ENCODE measurements at regions not wholly inside any gene's neighbourhood (a gene's known extent, or its start where the extent isn't known, plus 50 kb on each side); places are given as distances from the start of the nearest gene placed in this dataset.

DNA sequence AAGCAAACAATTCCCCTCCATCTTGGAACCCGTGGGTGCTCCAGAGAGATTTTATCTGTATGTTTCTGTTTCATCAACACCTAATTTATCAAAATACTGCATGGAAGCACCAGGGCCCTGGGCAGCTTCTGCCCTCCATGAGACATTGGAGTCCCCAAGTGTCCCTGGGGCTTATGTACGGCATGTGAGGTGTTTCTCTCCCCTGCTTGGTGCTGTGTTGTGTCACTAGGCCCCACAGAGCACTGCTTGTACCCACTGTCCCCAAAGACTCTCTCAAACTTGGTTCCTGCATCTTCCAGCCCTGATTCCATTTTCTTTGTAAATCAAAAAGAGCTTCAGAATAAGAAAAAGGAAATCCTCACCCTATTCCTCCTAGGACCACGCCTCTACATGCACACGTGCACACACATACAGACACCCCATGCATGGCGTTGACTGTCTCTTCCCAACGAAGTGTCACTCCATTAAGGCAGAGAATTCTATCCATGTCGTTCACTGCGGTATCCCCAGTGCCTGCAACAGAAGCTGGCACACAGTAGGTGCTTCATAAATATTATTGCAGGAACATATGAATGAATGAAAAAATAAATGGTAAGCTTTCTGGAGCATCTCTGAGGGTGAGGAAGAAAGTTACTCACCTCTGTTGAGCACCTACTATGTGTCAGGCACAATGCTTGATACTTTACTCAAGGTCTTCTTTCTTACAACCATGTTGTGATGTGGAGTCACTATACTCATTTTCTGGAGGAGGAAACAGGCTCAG lies 191.6 kb downstream of the DICER1 start:
- intact Hi-C loops (cut with DNase I; ENCODE audit: low total_unique reads), result no loop called here
- H3K4me3 ChIP-seq, result no peak overlapping the region

GRCh38 chr14:94964931-94965330 lies 192.4 kb downstream of the DICER1 start:
- no peak for DNase-seq
- H3K27me3 ChIP-seq, result no peaks in the 10 kb centered on the region
- 87 to 96% methylated on average over 7 of the region's 7 CpGs for WGBS, 2 donors
- no peak overlapping the region for H3K27ac ChIP-seq
- TF ChIP-seq POLR2A (IDR thresholded peaks at IDR 0.05), result no peak
- TF ChIP-seq, protein P1, sequence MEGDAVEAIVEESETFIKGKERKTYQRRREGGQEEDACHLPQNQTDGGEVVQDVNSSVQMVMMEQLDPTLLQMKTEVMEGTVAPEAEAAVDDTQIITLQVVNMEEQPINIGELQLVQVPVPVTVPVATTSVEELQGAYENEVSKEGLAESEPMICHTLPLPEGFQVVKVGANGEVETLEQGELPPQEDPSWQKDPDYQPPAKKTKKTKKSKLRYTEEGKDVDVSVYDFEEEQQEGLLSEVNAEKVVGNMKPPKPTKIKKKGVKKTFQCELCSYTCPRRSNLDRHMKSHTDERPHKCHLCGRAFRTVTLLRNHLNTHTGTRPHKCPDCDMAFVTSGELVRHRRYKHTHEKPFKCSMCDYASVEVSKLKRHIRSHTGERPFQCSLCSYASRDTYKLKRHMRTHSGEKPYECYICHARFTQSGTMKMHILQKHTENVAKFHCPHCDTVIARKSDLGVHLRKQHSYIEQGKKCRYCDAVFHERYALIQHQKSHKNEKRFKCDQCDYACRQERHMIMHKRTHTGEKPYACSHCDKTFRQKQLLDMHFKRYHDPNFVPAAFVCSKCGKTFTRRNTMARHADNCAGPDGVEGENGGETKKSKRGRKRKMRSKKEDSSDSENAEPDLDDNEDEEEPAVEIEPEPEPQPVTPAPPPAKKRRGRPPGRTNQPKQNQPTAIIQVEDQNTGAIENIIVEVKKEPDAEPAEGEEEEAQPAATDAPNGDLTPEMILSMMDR (IDR thresholded peaks at IDR 0.05), result no peak
- H3K4me3 ChIP-seq, result no peak overlapping the region
- intact Hi-C loops (cut with DNase I; ENCODE audit: low total_unique reads), result no loop called here
- H3K36me3 ChIP-seq (ENCODE audit: low read depth, missing control alignments), result no peaks in the 10 kb centered on the region
- H3K4me1 ChIP-seq, result no peaks in the 10 kb centered on the region
- H3K9me3 ChIP-seq, result no peaks in the 10 kb centered on the region

More for the DNA sequence above, 191.6 kb downstream of the DICER1 start:
- TF ChIP-seq, protein P1 (IDR thresholded peaks at IDR 0.05), result no peak
- TF ChIP-seq POLR2A (IDR thresholded peaks at IDR 0.05), result no peak
- WGBS, 2 donors, result 93 to 95% methylated on average over 8 of the region's 8 CpGs
- Histone ChIP-seq H3K27me3 (no peaks in the 10 kb centered on the region), H3K27ac (no peak overlapping the region), H3K9me3 (no peaks in the 10 kb centered on the region), H3K36me3 (ENCODE audit: low read depth, missing control alignments) (no peaks in the 10 kb centered on the region), H3K4me1 (no peaks in the 10 kb centered on the region)
- no peak for DNase-seq

- Histone ChIP-seq H3K4me1 (no peaks in the 10 kb centered on the region), H3K9me3 (no peaks in the 10 kb centered on the region), H3K36me3 (ENCODE audit: low read depth, missing control alignments) (no peaks in the 10 kb centered on the region), H3K27ac (no peak overlapping the region), H3K4me3 (no peak overlapping the region), H3K27me3 (no peaks in the 10 kb centered on the region)
- 71 to 87% methylated on average over 2 to 3 of the region's 3 CpGs for WGBS, 2 donors
- intact Hi-C loops (cut with DNase I; ENCODE audit: low total_unique reads), result no loop called here
- DNase-seq, result no peak
- TF ChIP-seq, protein P1 (IDR thresholded peaks at IDR 0.05), result no peak
- no peak for TF ChIP-seq POLR2A (IDR thresholded peaks at IDR 0.05)
Observed at GRCh38 chr14:94964181-94964580, 193.1 kb downstream of the DICER1 start.

- WGBS, 2 donors, result 91 to 94% methylated on average over 8 of the region's 8 CpGs
- H3K4me3 ChIP-seq, result no peak overlapping the region
- no peak for DNase-seq
- intact Hi-C loops (cut with DNase I; ENCODE audit: low total_unique reads), result no loop called here
- TF ChIP-seq, protein P1 (IDR thresholded peaks at IDR 0.05), result no peak
- TF ChIP-seq POLR2A (IDR thresholded peaks at IDR 0.05), result no peak
- no peak overlapping the region for H3K27ac ChIP-seq
- H3K9me3 ChIP-seq, result no peaks in the 10 kb centered on the region
- H3K4me1 ChIP-seq, result no peaks in the 10 kb centered on the region
- H3K36me3 ChIP-seq (ENCODE audit: low read depth, missing control alignments), result no peaks in the 10 kb centered on the region
- H3K27me3 ChIP-seq, result no peaks in the 10 kb centered on the region
Observed at GRCh38 chr14:94963051-94963450, 193.1 kb upstream of the GSC start.

GRCh38 chr14:94962166-94962575 lies 192.3 kb upstream of the GSC start:
- H3K27ac ChIP-seq, result no peak overlapping the region
- H3K27me3 ChIP-seq, result no peaks in the 10 kb centered on the region
- intact Hi-C loops (cut with DNase I; ENCODE audit: low total_unique reads), result no loop called here
- H3K36me3 ChIP-seq (ENCODE audit: low read depth, missing control alignments), result no peaks in the 10 kb centered on the region
- no peaks in the 10 kb centered on the region for H3K4me1 ChIP-seq
- H3K4me3 ChIP-seq, result no peak overlapping the region
- H3K9me3 ChIP-seq, result no peaks in the 10 kb centered on the region
- no peak for DNase-seq
- no peak for TF ChIP-seq POLR2A (IDR thresholded peaks at IDR 0.05)
- TF ChIP-seq, protein P1 (IDR thresholded peaks at IDR 0.05), result no peak
- WGBS, 2 donors, result 70 to 73% methylated on average over 3 to 7 of the region's 7 CpGs
